ENCODE measurements at regions not wholly inside any gene's neighbourhood (a gene's known extent, or its start where the extent isn't known, plus 50 kb on each side); places are given as distances from the start of the nearest gene placed in this dataset.

DNA sequence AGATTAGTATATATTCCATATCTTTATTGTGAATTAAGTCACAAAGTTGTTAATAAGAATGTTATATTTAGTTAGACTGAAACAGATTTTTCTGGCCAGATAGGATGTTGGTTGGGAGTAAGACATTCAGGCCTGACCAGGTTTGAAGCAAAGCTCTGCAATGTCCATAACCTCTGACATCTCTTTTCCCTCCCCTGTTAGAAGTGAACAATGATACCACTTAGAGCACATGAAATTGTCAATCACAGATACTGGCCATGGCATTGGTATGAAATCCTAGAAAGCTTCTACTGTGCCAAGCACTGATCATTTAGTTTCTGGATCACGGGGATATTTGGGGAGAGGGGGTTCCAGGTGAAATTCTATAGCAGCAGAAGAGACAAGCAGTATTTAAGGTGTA is 1455.1 kb upstream of the CDH9 start:
- H3K27ac ChIP-seq (ENCODE audit: low read length), result no peak overlapping the region
- H3K36me3 ChIP-seq (ENCODE audit: control insufficient read depth in 1 of 2, insufficient read depth in 2 of 2, low read length in 2 of 2), result no peaks in the 10 kb centered on the region
- no peaks in the 10 kb centered on the region for H3K4me1 ChIP-seq (ENCODE audit: control insufficient read depth in 1 of 2, insufficient read depth in 2 of 2, low read length in 2 of 2)
- no peaks in the 10 kb centered on the region for H3K9me3 ChIP-seq (ENCODE audit: control insufficient read depth in 1 of 2, low read length in 2 of 2)
- no peaks in the 10 kb centered on the region for H3K27me3 ChIP-seq (ENCODE audit: low read depth, low read length)
- no peak overlapping the region for H3K4me3 ChIP-seq (ENCODE audit: low read depth in 1 of 2, low read length in 2 of 2)

DNA sequence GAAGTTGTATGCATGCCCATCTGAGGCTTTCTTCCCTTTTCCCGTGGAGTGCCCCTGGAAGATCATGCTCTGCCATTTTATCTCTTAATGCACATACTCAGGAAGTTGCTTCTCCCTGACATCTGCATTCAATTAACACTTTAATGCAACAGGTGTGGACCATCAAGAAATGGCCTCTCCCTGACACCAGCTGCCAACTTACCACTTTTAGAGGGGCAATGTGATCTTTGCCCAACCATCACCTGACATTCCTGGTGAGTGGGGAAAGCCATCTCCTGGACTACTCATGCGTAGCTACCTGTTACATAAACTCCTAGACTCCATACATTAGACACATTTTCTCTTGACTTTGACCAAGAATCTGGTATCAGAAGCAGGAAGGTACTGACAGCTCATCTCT is 1450.4 kb upstream of the CDH9 start:
- H3K4me3 ChIP-seq (ENCODE audit: low read depth in 1 of 2, low read length in 2 of 2), result no peak overlapping the region
- no peaks in the 10 kb centered on the region for H3K9me3 ChIP-seq (ENCODE audit: control insufficient read depth in 1 of 2, low read length in 2 of 2)
- no peak overlapping the region for H3K27ac ChIP-seq (ENCODE audit: low read length)
- no peaks in the 10 kb centered on the region for H3K27me3 ChIP-seq (ENCODE audit: low read depth, low read length)
- no peaks in the 10 kb centered on the region for H3K36me3 ChIP-seq (ENCODE audit: control insufficient read depth in 1 of 2, insufficient read depth in 2 of 2, low read length in 2 of 2)
- H3K4me1 ChIP-seq (ENCODE audit: control insufficient read depth in 1 of 2, insufficient read depth in 2 of 2, low read length in 2 of 2), result no peaks in the 10 kb centered on the region

DNA sequence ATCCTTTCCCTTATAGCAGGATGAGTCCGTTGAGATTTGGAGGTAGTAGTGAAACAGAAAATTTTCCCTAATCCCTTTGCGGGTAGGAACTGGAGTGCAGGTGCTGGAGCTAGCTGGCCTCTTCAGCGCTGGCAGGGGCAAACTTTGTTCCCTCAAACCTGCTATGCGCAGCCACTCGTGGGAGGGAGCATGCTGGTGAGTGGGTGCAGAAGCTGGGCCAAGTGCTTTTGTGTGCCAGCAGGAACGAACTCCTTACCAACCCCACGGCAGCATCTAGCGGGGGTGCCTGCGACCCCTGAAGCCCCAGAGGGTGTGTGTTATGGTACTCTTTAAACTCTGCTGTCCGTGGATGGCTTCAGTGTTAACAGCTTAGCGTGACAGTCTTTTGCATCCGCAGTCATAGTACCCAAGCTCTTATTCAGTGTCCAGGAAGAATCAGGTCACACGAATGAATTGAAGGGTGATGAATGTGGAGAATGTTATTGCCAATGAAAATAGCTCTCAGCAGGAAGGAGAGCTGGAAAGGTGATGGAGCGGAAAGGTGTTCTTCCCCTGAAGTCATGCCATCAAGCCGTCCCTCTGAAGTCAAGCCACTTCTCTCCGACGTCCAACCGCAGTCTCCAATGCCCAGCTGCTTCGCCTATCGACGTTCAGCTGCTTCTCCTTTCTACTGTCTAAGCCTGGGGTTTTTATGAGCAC is 1445.1 kb upstream of the CDH9 start:
- no peak overlapping the region for H3K27ac ChIP-seq (ENCODE audit: low read length)
- no peaks in the 10 kb centered on the region for H3K9me3 ChIP-seq (ENCODE audit: control insufficient read depth in 1 of 2, low read length in 2 of 2)
- no peaks in the 10 kb centered on the region for H3K36me3 ChIP-seq (ENCODE audit: control insufficient read depth in 1 of 2, insufficient read depth in 2 of 2, low read length in 2 of 2)
- H3K4me3 ChIP-seq (ENCODE audit: low read depth in 1 of 2, low read length in 2 of 2), result no peak overlapping the region
- H3K27me3 ChIP-seq (ENCODE audit: low read depth, low read length), result no peaks in the 10 kb centered on the region
- H3K4me1 ChIP-seq (ENCODE audit: control insufficient read depth in 1 of 2, insufficient read depth in 2 of 2, low read length in 2 of 2), result no peaks in the 10 kb centered on the region

DNA sequence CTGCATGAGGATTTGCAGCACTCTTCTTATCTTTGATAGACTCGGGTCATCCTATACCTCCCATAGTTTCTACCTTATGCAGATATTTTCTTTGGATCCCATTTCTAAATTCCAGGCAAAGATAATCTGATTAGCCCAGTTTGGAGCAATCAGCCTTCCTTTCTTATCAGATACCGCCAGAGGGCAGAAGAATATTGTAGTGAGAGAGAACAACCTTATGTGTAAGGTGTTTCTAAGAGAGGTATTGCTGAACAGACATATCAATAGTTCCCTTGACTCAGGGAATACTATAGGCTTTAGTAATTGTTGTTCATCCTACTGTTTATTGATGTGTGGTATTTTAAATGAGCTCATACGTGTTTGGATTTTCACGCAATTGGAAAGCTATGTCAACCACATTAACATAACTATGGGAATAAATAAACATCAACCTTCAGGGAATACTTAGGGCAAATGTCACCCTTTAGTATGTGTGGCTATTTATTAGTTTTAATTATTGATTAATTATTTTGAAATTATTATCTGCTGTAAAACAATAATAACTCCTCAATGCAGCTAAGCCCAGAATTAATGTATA is 1435.2 kb upstream of the CDH9 start:
- Histone ChIP-seq H3K4me3 (ENCODE audit: low read depth in 1 of 2, low read length in 2 of 2) (no peak overlapping the region), H3K27ac (ENCODE audit: low read length) (no peak overlapping the region), H3K9me3 (ENCODE audit: control insufficient read depth in 1 of 2, low read length in 2 of 2) (no peaks in the 10 kb centered on the region)

DNA sequence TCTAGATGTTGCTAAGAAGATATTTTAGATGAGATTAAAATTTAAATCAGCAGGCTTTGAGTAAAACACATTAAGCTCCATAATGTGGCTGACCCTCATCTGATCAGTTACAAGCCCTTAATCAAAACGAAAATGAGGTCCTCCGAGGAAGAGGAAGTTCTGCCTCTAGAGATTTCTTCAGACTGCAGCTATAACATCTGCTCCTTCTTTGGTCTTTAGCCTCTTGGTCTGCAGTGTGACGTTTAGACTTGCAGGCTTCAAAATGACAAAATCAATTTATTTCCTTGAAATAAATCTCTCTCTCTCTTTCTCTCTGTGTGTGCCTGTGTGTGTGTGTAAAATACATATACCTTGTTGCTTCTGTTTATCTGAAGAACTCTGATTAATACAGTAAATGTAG is 1429.8 kb upstream of the CDH9 start:
- no peaks in the 10 kb centered on the region for H3K4me1 ChIP-seq (ENCODE audit: control insufficient read depth in 1 of 2, insufficient read depth in 2 of 2, low read length in 2 of 2)
- H3K27ac ChIP-seq (ENCODE audit: low read length), result no peak overlapping the region
- no peaks in the 10 kb centered on the region for H3K9me3 ChIP-seq (ENCODE audit: control insufficient read depth in 1 of 2, low read length in 2 of 2)
- no peaks in the 10 kb centered on the region for H3K36me3 ChIP-seq (ENCODE audit: control insufficient read depth in 1 of 2, insufficient read depth in 2 of 2, low read length in 2 of 2)
- no peaks in the 10 kb centered on the region for H3K27me3 ChIP-seq (ENCODE audit: low read depth, low read length)
- H3K4me3 ChIP-seq (ENCODE audit: low read depth in 1 of 2, low read length in 2 of 2), result no peak overlapping the region

More for the DNA sequence above, 1435.2 kb upstream of the CDH9 start:
- no peaks in the 10 kb centered on the region for H3K27me3 ChIP-seq (ENCODE audit: low read depth, low read length)
- no peaks in the 10 kb centered on the region for H3K4me1 ChIP-seq (ENCODE audit: control insufficient read depth in 1 of 2, insufficient read depth in 2 of 2, low read length in 2 of 2)
- H3K36me3 ChIP-seq (ENCODE audit: control insufficient read depth in 1 of 2, insufficient read depth in 2 of 2, low read length in 2 of 2), result no peaks in the 10 kb centered on the region

DNA sequence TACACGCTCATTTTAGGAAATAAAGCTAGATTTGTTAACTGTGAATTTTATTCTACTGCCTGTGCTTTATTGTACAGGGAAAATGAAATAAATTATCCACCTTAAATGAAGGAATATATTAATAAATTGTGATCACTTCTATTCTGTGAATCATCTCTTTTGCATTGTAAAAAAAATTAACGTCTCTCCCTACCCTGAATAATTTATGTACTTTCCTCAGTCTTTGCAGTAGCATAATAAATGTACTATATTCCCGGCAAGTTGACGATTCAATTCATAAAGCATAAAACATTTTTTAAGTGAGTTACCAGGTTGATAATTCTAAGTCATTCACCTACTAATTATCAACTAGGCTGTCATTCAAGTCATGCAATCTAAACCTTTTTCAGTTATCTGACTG is 1425.3 kb upstream of the CDH9 start:
- H3K36me3 ChIP-seq (ENCODE audit: control insufficient read depth in 1 of 2, insufficient read depth in 2 of 2, low read length in 2 of 2), result no peaks in the 10 kb centered on the region
- no peaks in the 10 kb centered on the region for H3K27me3 ChIP-seq (ENCODE audit: low read depth, low read length)
- no peak overlapping the region for H3K27ac ChIP-seq (ENCODE audit: low read length)
- no peaks in the 10 kb centered on the region for H3K9me3 ChIP-seq (ENCODE audit: control insufficient read depth in 1 of 2, low read length in 2 of 2)
- H3K4me1 ChIP-seq (ENCODE audit: control insufficient read depth in 1 of 2, insufficient read depth in 2 of 2, low read length in 2 of 2), result no peaks in the 10 kb centered on the region
- no peak overlapping the region for H3K4me3 ChIP-seq (ENCODE audit: low read depth in 1 of 2, low read length in 2 of 2)

DNA sequence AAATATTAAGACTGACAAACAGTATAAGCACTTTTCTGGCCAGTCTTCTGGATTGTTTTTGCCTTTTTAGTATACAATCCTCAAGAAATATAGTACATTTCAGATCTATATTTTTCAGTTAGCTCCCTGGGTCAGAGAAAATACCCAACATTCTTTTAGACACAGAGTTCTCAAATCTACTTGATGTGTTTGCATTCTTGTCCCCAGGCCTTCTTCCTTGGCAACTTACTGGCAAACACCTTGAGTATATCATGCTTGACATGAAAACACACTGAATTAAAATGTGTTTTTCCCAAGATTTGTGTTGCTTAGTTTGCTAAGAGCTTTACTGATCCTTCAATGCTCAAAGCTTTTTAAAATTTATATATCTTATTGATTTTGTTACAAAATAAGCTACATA is 1413.1 kb upstream of the CDH9 start:
- Histone ChIP-seq H3K27me3 (ENCODE audit: low read depth, low read length) (no peaks in the 10 kb centered on the region), H3K9me3 (ENCODE audit: control insufficient read depth in 1 of 2, low read length in 2 of 2) (peaks cover 0 to 9% of the 10 kb centered on the region in 2 donors), H3K27ac (ENCODE audit: low read length) (no peak overlapping the region), H3K36me3 (ENCODE audit: control insufficient read depth in 1 of 2, insufficient read depth in 2 of 2, low read length in 2 of 2) (no peaks in the 10 kb centered on the region), H3K4me3 (ENCODE audit: low read depth in 1 of 2, low read length in 2 of 2) (no peak overlapping the region), H3K4me1 (ENCODE audit: control insufficient read depth in 1 of 2, insufficient read depth in 2 of 2, low read length in 2 of 2) (no peaks in the 10 kb centered on the region)

- H3K9me3 ChIP-seq (ENCODE audit: control insufficient read depth in 1 of 2, low read length in 2 of 2), result peaks cover 0 to 14% of the 10 kb centered on the region in 2 donors
- no peaks in the 10 kb centered on the region for H3K36me3 ChIP-seq (ENCODE audit: control insufficient read depth in 1 of 2, insufficient read depth in 2 of 2, low read length in 2 of 2)
- H3K27me3 ChIP-seq (ENCODE audit: low read depth, low read length), result no peaks in the 10 kb centered on the region
- no peak overlapping the region for H3K4me3 ChIP-seq (ENCODE audit: low read depth in 1 of 2, low read length in 2 of 2)
- no peak overlapping the region for H3K27ac ChIP-seq (ENCODE audit: low read length)
- H3K4me1 ChIP-seq (ENCODE audit: control insufficient read depth in 1 of 2, insufficient read depth in 2 of 2, low read length in 2 of 2), result no peaks in the 10 kb centered on the region
These were observed 1412.6 kb upstream of the CDH9 start for GRCh38 chr5:28450997-28451396.

DNA sequence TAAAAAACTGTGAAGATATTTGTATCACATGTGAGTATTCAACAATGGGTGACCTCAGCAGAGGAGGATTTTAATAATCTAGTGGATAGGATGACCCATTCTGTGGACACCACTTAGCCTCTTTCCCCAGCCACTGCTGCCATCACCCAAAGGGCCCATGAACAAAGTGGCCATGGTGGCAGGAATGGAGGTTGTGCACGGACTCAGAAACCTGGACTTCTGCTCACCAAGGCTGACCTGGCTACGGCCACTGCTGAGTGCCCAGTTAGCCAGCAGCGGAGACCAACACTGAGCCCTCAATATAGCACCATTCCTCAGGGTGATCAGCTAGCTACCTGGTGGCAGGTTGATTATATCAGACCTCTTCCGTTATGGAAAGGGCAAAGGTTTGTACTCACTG is 1410.4 kb upstream of the CDH9 start:
- no peaks in the 10 kb centered on the region for H3K27me3 ChIP-seq (ENCODE audit: low read depth, low read length)
- no peak overlapping the region for H3K27ac ChIP-seq (ENCODE audit: low read length)
- H3K4me3 ChIP-seq (ENCODE audit: low read depth in 1 of 2, low read length in 2 of 2), result no peak overlapping the region
- peaks cover 5 to 17% of the 10 kb centered on the region in 2 donors for H3K9me3 ChIP-seq (ENCODE audit: control insufficient read depth in 1 of 2, low read length in 2 of 2)
- no peaks in the 10 kb centered on the region for H3K36me3 ChIP-seq (ENCODE audit: control insufficient read depth in 1 of 2, insufficient read depth in 2 of 2, low read length in 2 of 2)
- no peaks in the 10 kb centered on the region for H3K4me1 ChIP-seq (ENCODE audit: control insufficient read depth in 1 of 2, insufficient read depth in 2 of 2, low read length in 2 of 2)

GRCh38 chr5:28430565-28431178 is 1392.3 kb upstream of the CDH9 start:
- no peaks in the 10 kb centered on the region for H3K9me3 ChIP-seq (ENCODE audit: control insufficient read depth in 1 of 2, low read length in 2 of 2)
- no peaks in the 10 kb centered on the region for H3K36me3 ChIP-seq (ENCODE audit: control insufficient read depth in 1 of 2, insufficient read depth in 2 of 2, low read length in 2 of 2)
- H3K27ac ChIP-seq (ENCODE audit: low read length), result no peak overlapping the region
- H3K4me1 ChIP-seq (ENCODE audit: control insufficient read depth in 1 of 2, insufficient read depth in 2 of 2, low read length in 2 of 2), result no peaks in the 10 kb centered on the region
- H3K27me3 ChIP-seq (ENCODE audit: low read depth, low read length), result no peaks in the 10 kb centered on the region
- no peak overlapping the region for H3K4me3 ChIP-seq (ENCODE audit: low read depth in 1 of 2, low read length in 2 of 2)

- H3K4me1 ChIP-seq (ENCODE audit: control insufficient read depth in 1 of 2, insufficient read depth in 2 of 2, low read length in 2 of 2), result no peaks in the 10 kb centered on the region
- no peak overlapping the region for H3K27ac ChIP-seq (ENCODE audit: low read length)
- no peak overlapping the region for H3K4me3 ChIP-seq (ENCODE audit: low read depth in 1 of 2, low read length in 2 of 2)
- no peaks in the 10 kb centered on the region for H3K9me3 ChIP-seq (ENCODE audit: control insufficient read depth in 1 of 2, low read length in 2 of 2)
- no peaks in the 10 kb centered on the region for H3K36me3 ChIP-seq (ENCODE audit: control insufficient read depth in 1 of 2, insufficient read depth in 2 of 2, low read length in 2 of 2)
- H3K27me3 ChIP-seq (ENCODE audit: low read depth, low read length), result no peaks in the 10 kb centered on the region
These were observed 1382.8 kb upstream of the CDH9 start for GRCh38 chr5:28421141-28421540.

Data from muscle layer of duodenum (tissue), 2 donors.